Hepatocyte (in vitro differentiated cells): ENCODE measurements at regions not wholly inside any gene's neighbourhood (a gene's known extent, or its start where the extent isn't known, plus 50 kb on each side); places are given as distances from the start of the nearest gene placed in this dataset.

Experiments used
- DNase-seq: peaks from one replicate; pipeline ENCODE4 v3.0.0-alpha.2; 2016; ENCODE audit warnings: low spot score
- H2AFZ ChIP-seq: fragments of 200-600 bp; sonication (generic); 2 replicates; pipeline ENCODE4 v1.6.0; 2016; ENCODE audit warnings: antibody characterized with exemption, mild to moderate bottlenecking
- H3K27ac ChIP-seq: fragments of 200-600 bp; sonication (generic); 2 replicates; pipeline ENCODE4 v1.5.1; 2016; ENCODE audit warnings: mild to moderate bottlenecking
- H3K27me3 ChIP-seq: fragments of 200-600 bp; sonication (generic); 2 replicates; pipeline ENCODE4 v1.6.1; 2016
- H3K36me3 ChIP-seq: fragments of 200-600 bp; sonication (generic); replicated peaks from 2 replicates; pipeline ENCODE4 v1.5.1; 2016; ENCODE audit warnings: low read depth; ENCODE audit not compliant: insufficient read depth
- H3K4me1 ChIP-seq: fragments of 200-600 bp; sonication (generic); 2 replicates; pipeline ENCODE4 v1.5.1; 2016; ENCODE audit warnings: mild to moderate bottlenecking, moderate library complexity; ENCODE audit not compliant: insufficient read depth
- H3K4me2 ChIP-seq: fragments of 200-600 bp; sonication (generic); 2 replicates; pipeline ENCODE4 v1.6.0; 2016
- H3K4me3 ChIP-seq: fragments of 200-600 bp; sonication (generic); 2 replicates; pipeline ENCODE4 v1.5.1; 2016; ENCODE audit warnings: mild to moderate bottlenecking
- H3K79me2 ChIP-seq: fragments of 200-600 bp; sonication (generic); 2 replicates; pipeline ENCODE4 v1.6.0; 2017; ENCODE audit warnings: mild to moderate bottlenecking
- H3K9me2 ChIP-seq: fragments of 200-600 bp; sonication (generic); replicated peaks from 2 replicates; pipeline ENCODE4 v1.6.0; 2017; ENCODE audit warnings: mild to moderate bottlenecking; ENCODE audit not compliant: insufficient read depth
- H3K9me3 ChIP-seq: fragments of 200-600 bp; sonication (generic); 2 replicates; pipeline ENCODE4 v1.5.1; 2016; ENCODE audit warnings: low read depth, mild to moderate bottlenecking
- H4K20me1 ChIP-seq: fragments of 200-600 bp; sonication (generic); 2 replicates; pipeline ENCODE4 v1.6.0; 2016; ENCODE audit warnings: mild to moderate bottlenecking; ENCODE audit not compliant: insufficient read depth, poor library complexity, severe bottlenecking
- CTCF ChIP-seq: fragments of 200-600 bp; sonication (generic); IDR thresholded peaks from 2 replicates; pipeline ENCODE4 v1.5.1; 2016; ENCODE audit warnings: antibody characterized with exemption, mild to moderate bottlenecking; ENCODE audit not compliant: poor library complexity
- EZH2 ChIP-seq: fragments of 200-600 bp; sonication (generic); IDR thresholded peaks from 2 replicates; pipeline ENCODE4 v1.6.1; 2016; ENCODE audit warnings: antibody characterized with exemption, mild to moderate bottlenecking, borderline replicate concordance
- EZH2phosphoT487 ChIP-seq: fragments of 200-600 bp; sonication (generic); IDR thresholded peaks from one replicate; pipeline ENCODE4 v1.6.1; 2018; ENCODE audit warnings: antibody characterized with exemption, mild to moderate bottlenecking, low read depth, moderate library complexity; ENCODE audit not compliant: unreplicated experiment, severe bottlenecking
- WGBS: methylation state at CpG from one replicate; pipeline ENCODE4 v1.1.6; 2016; ENCODE audit warnings: low lambda C conversion rate; ENCODE audit errors: missing lambda C conversion rate; 5-methylcytosine and 5-hydroxymethylcytosine counted together

GRCh38 chr5:152100462-152100861 is 175.8 kb upstream of the GLRA1 start:
- H2AFZ ChIP-seq: no peak overlapping the region
- DNase-seq: no peak
- no peaks in the 10 kb centered on the region for H3K27me3 ChIP-seq
- TF ChIP-seq CTCF (no peak), EZH2 (no peak), EZH2phosphoT487 (no peak)
- no peaks in the 10 kb centered on the region for H3K9me3 ChIP-seq
- no peaks in the 10 kb centered on the region for H3K9me2 ChIP-seq
- no peaks in the 10 kb centered on the region for H3K36me3 ChIP-seq
- no peaks in the 10 kb centered on the region for H3K79me2 ChIP-seq
- no peaks in the 10 kb centered on the region for H4K20me1 ChIP-seq
- H3K4me3 ChIP-seq: no peak overlapping the region
- H3K27ac ChIP-seq: no peak overlapping the region
- H3K4me2 ChIP-seq: no peak overlapping the region
- H3K4me1 ChIP-seq: no peaks in the 10 kb centered on the region

GRCh38 chr5:152097128-152097527 is 172.5 kb upstream of the GLRA1 start:
- H4K20me1 ChIP-seq: no peaks in the 10 kb centered on the region
- WGBS: 74% methylated on average over 1 of the region's 1 CpG
- H2AFZ ChIP-seq: no peak overlapping the region
- no peak overlapping the region for H3K27ac ChIP-seq
- TF ChIP-seq EZH2: no peak
- TF ChIP-seq EZH2phosphoT487: no peak
- no peak for DNase-seq
- H3K27me3 ChIP-seq: no peaks in the 10 kb centered on the region
- H3K36me3 ChIP-seq: no peaks in the 10 kb centered on the region
- no peaks in the 10 kb centered on the region for H3K4me1 ChIP-seq
- no peak overlapping the region for H3K4me2 ChIP-seq
- H3K4me3 ChIP-seq: no peak overlapping the region
- no peaks in the 10 kb centered on the region for H3K9me3 ChIP-seq
- H3K79me2 ChIP-seq: no peaks in the 10 kb centered on the region
- no peaks in the 10 kb centered on the region for H3K9me2 ChIP-seq

GRCh38 chr5:152094716-152095115 is 170.1 kb upstream of the GLRA1 start:
- Histone ChIP-seq H3K27ac (no peak overlapping the region), H3K4me3 (no peak overlapping the region), H3K36me3 (no peaks in the 10 kb centered on the region), H3K27me3 (no peaks in the 10 kb centered on the region), H3K79me2 (no peaks in the 10 kb centered on the region), H3K4me2 (no peak overlapping the region), H2AFZ (no peak overlapping the region), H3K9me2 (no peaks in the 10 kb centered on the region), H3K9me3 (no peaks in the 10 kb centered on the region), H3K4me1 (no peaks in the 10 kb centered on the region), H4K20me1 (no peaks in the 10 kb centered on the region)
- no peak for DNase-seq
- WGBS: 78% methylated on average over 2 of the region's 2 CpGs
- TF ChIP-seq EZH2 (no peak), EZH2phosphoT487 (no peak), CTCF (no peak)

- TF ChIP-seq CTCF (no peak), EZH2 (no peak), EZH2phosphoT487 (no peak)
- Histone ChIP-seq H3K4me2 (no peak overlapping the region), H3K79me2 (no peaks in the 10 kb centered on the region), H3K27ac (no peak overlapping the region), H2AFZ (no peak overlapping the region), H3K36me3 (no peaks in the 10 kb centered on the region), H3K4me1 (no peaks in the 10 kb centered on the region), H3K27me3 (no peaks in the 10 kb centered on the region), H4K20me1 (no peaks in the 10 kb centered on the region), H3K9me2 (no peaks in the 10 kb centered on the region), H3K9me3 (no peaks in the 10 kb centered on the region), H3K4me3 (no peak overlapping the region)
- no peak for DNase-seq
- whole genome bisulfite sequencing: 43% methylated on average over 2 of the region's 2 CpGs
These were observed 169.4 kb upstream of the GLRA1 start for GRCh38 chr5:152094060-152094459.
